COLO829 (cell line): ENCODE measurements at regions not wholly inside any gene's neighbourhood (a gene's known extent, or its start where the extent isn't known, plus 50 kb on each side); places are given as distances from the start of the nearest gene placed in this dataset.
"Not testable (repeated sequence)": the region's sequence is repeated elsewhere in the genome, so short reads cannot be mapped to it uniquely, and the experiment has no call there.

Source experiments
- DNase-seq: peaks from one replicate; pipeline ENCODE4 v3.0.0; 2012; ENCODE audit warnings: low spot score

GRCh38 chr12:94916663-94917062 is 86.8 kb downstream of the NDUFA12 start:
- DNase-seq = no peak

- DNase-seq = no peak
These were observed 93.8 kb downstream of the NDUFA12 start for GRCh38 chr12:94909663-94910062.

DNA sequence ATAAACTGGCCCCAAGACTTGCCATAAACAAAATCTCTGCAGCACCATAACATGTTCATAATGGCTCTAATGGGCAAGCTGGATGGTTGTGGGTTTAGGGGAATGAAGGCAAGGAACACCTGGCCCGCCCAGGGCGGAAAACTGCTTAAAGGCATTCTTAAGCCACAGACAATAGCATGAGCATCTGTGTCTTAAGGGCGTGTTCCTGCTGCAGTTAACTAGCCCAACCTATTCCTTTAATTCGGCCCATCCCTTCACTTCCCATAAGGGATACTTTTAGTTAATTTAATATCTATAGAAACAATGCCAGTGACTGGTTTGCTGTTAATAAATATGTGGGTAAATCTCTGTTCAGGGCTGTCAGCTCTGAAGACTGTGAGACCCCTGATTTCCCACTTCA is 97.7 kb downstream of the NDUFA12 start:
- not testable (repeated sequence) for DNase-seq

DNA sequence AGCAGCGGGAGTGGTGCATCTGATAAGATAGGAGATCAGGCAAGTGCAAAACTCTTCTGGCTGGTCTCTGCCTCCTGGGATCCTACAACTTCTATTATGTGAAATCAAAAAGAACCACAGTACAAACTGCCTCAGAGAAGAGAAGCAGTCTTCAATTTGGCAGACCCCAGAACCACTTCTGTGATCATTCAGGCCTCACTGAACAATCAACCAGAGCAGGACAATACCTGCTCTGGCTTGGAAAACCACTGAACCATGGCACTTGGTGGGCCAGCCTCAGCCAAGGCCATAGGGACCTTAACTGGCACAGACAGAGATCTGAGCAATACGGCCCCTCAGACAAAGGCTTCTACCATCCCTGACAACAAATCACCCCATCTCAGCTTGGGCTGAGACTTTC is 103.0 kb downstream of the NDUFA12 start:
- no peak for DNase-seq

DNA sequence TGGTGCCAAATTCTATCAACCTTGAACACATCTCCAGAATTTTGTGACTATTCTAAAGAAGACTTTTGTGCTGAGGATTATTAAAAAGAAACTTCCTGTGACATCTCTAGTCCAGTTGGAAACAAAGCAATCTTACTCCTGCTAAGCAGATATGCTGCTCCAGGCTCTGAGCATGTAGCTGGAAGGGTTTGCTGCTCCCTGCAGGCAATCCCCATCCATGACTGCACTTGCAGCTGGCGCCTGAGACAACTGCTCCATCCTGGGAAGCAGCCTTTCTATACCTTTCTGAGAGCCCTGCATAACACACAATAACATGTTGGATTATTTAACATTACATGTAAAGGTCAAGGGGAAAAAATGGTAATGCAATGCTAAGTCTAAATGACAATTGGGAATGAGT is 105.1 kb downstream of the NDUFA12 start:
- no peak for DNase-seq

DNA sequence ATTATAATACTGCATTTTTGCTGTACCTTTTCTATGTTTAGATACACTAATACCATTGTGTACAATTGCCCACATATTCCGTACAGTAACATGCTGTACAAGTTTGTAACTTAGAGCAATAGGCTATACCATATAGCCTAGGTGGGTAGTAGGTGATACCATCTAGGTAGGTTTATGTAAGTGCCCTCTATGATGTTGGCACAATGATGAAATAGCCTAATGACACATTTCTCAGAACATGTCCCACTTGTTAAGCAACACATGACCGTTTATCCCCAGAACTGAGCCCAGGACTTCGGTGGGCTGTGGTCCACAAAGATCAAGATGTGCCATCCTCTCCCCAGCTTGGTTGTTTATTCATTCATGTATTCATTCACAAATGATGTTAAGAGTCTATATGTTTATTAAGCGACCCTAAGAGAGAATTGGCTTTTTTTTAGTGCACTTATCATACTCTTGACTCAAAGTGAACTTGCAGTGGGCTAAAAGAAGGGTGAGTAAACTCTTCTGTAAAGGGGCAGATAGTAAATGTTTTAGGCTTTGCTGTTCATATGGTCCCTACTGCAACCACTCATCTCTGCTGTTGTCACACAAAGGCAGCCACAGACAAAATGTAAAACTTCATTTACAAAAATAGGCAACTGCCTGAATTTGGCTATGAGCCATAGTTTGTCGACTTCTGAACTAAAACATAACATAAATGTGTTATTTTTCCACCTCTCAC is 110.8 kb downstream of the NDUFA12 start:
- no peak for DNase-seq

DNA sequence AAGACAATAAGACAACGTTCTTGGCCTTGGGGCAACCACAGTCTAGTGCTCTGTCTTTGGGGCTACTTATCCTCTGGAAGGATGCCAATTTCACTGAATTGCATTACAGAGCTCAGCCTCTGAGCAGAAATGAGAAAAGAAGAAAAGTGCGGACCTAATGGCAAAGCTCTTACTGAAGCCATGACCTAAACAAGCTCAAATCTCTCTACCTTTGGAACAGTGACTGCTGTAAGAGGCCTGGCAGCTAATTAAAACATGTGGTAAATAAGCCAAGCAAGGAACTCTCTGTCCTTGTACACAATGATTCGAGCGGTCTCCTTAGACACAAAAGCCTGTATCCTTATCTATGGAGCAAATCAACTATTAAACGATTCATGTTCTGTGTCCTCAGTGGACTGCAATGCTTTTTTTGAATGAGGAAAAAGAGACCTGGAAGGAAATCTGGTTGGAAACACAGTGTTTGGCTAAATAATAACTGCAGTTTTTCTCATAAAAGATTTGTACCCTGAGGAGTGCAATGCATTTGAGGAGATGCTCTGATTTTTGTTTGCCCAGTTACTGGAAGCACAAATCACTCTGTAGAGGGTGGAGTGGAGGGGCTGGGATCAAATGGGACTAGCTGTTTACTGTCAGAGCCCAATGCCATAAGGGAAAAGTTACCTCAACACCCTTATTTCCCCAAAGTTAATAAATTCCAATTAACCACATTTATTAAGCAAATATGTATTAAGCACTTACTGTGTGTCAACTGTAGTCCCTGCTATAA is 113.9 kb downstream of the NDUFA12 start:
- no peak for DNase-seq

DNA sequence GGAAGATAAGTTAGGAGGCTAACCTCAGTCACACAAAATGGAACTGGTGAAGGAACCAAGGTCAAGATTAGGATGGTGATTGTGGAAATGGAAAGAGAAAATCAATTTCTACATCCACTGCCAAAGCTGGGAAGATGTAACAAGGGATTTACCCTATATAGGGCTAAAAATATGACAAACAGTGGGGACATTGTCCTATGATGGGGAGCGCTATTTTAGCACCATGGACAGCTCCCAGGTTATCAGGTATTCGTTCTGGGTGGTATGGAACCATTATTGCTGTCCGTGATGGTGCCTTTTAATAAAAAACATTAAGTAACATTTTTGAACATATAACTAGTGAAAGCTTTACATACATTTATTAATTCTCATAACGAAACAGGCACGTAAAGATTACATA is 124.0 kb downstream of the NDUFA12 start:
- DNase-seq = no peak

DNA sequence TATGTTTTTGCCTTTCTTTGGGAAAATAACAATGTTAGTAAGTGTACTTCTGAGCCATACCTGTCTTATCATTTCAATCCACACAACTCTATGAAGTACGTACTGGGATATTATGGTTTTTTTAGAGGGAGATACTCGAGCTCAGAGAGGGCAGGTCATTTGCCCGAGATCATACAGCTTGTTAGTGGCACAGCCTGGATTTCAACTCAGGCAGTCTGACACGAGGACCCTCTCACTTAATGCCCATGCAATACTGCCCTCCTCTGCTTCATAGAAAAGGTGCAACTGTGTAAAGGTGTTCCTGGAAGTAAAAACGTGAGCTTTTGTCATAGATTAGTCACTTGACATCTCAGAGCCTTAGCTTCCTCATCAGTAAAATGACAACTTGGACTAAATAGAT is 128.0 kb downstream of the NDUFA12 start:
- no peak for DNase-seq

DNA sequence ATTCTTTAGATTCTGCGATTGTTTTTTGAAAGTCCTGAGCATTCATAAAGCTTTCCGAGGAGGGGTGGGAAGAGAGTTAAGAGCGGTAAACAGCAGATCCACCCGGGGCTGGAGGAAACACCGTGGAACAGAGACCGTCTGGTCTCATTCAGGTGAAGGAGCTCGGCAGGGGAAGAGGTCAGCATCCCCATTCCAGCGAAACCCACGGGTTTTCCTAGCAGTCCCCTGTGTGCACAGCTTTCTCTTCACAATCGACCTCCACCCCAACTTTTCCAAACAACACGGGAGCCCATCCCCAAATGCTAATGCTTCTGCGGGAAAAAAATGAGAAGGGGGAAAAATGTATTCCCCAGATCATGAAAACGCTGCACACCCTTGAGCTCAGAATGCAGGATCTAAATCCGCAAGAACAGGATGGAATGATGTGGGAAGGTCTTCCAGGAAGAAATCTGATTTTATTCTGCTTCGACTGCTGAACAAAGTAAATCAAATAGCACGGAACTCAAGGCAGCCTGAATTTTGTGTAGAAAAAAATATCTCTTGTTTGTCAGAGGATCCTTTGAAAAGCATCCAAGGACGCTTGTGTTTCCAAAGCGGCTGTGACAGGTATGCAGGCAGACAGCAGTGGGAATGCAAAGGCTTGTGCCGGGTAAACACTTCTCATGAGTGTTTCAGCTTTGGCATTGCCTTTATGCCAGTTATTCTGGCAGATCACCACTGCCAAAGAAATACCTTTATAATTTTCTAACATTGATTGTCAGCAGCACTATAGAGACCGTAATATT is 128.8 kb downstream of the NDUFA12 start:
- DNase-seq = no peak

- DNase-seq = no peak
These were observed 129.6 kb downstream of the NDUFA12 start for GRCh38 chr12:94873734-94874517.

- no peak for DNase-seq
These were observed 130.3 kb downstream of the NDUFA12 start for GRCh38 chr12:94872971-94873733.

DNA sequence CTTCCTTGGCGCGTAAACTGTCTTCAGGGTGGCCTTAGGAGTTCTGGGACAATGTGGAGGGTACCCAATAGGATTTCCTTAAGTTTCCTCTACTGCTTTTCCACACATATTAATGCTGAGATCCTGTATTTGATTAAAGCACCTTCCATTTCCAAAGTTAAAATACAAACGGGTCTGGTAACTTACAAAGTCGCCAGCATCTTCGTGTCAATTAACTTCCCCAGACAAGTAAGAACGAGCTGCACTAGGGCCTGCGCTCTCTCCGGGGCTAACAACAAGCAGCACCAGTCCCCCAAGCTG is 130.9 kb downstream of the NDUFA12 start:
- no peak for DNase-seq

DNA sequence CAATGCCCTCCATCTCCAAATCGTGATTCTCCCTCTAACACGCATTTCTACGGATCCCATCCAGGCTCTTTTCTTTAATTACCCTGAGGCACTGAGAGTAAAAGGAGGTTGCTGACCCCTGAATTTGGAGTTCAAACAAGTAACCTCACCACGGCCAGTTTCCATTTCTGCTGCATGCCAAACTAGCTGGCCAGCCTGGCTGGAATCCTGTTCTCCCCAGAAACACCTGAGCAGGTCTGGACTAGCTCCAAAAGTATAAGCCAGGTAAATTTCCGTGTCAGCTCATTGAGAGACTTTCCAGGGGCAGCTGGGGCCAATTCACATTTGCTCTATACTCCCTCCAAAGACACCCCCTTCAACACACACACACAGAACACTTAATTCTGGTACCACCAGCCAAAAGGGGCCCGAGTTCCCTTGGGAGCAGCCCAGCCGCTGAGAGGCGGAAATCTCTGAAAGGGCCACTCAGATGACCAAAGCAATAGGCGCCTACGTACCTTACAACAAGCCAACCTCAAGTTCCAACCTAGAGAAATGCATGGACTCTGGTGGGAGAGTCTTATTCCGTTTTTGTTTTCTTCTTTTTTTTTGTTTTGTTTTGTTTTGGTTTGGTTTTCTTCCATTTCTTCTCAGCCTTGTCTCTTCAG is 131.4 kb downstream of the NDUFA12 start:
- no peak for DNase-seq

DNA sequence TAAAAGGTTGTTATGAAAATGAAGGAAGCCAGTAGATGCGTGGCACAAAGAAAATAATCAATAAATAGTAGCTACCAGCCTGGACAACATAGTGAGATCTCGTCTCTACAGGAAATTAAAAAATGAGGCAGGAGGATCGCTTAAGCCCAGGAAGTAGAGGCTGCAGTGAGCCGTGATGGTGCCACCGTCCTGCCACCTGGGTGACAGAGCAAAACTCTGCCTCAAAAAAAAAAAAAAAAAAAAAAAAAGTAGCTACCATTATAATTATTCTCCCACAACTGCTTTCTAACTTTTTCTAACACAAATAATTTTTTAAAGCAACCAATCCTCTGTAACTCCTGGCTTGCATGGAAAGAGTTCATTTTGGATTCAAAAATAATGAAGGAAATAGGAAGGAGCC is 133.0 kb downstream of the NDUFA12 start:
- no peak for DNase-seq

- no peak for DNase-seq
These were observed 135.3 kb downstream of the NDUFA12 start for GRCh38 chr12:94868161-94868560.

DNA sequence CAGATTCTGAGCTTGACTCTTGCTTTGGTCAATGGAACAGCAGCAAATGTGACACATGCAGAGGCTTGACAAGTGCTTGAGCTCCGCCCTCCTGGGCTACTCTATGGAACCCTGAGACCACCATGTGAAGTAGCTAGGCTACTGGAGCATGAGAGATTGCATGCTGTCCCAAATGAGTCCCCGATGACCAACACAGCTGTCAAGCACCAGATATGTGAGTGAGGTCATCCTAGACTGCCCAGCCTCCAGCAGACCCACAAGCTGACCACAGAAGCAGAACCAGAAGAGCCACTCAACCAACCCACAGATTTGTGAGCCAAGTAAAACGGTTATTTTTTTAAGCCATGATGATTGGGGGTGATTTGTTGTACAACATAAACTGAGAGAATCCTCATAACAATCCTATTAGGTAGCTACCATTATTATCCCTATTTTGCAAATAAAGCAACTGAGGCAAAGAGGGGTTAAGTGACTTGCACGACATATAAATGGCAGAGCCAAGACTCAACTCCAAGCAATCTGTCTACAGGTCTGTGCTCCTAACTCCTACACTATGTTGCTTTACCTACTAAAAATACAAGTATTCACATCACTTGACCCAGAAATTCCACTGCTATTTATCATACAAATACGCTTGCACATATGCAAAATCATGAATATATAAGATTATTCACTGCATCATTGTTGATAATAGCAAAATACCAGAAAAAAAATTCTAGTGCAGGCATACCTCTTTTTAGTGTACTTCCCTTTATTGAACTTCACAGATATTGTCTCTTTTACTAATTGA is 136.2 kb downstream of the NDUFA12 start:
- DNase-seq = no peak

DNA sequence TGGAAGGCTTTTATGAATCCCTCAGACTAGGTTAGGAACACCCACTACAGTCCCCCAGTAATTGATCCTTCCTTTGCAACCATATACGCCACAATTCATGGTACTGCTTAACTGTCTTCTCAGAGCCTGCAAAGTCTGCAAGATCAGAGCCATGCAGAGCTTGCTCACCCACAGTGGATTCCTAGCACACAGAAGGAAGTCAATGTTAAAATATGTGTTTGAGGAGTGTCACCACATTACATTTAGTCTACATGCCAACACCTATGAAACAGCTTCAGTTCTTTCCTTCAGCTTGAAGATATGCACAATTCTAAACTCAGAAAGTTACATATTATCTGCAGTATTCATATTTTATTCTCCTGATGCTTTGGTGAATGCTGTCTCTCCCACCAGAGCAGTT is 138.5 kb downstream of the NDUFA12 start:
- DNase-seq = no peak

- no peak for DNase-seq
These were observed 140.0 kb downstream of the NDUFA12 start for GRCh38 chr12:94863321-94864035.

- no peak for DNase-seq
These were observed 141.1 kb downstream of the NDUFA12 start for GRCh38 chr12:94862421-94862820.
